Lung microvascular endothelial cell (primary cell): ENCODE measurements at regions not wholly inside any gene's neighbourhood (a gene's known extent, or its start where the extent isn't known, plus 50 kb on each side); places are given as distances from the start of the nearest gene placed in this dataset.
"Not testable (repeated sequence)": the region's sequence is repeated elsewhere in the genome, so short reads cannot be mapped to it uniquely, and the experiment has no call there.

Source experiments
- DNase-seq, 2 donors: peaks; one replicate each; pipeline versions ENCODE4 v3.0.0 to v3.0.0-alpha.2; 2010; ENCODE audit warnings: low read depth in 2 of 2

GRCh38 chr13:58985845-58986244, 1177.9 kb downstream of the DIAPH3 start:
- no peak for DNase-seq

- no peak for DNase-seq
These were observed 1174.2 kb downstream of the DIAPH3 start for GRCh38 chr13:58989556-58989955.

- no peak for DNase-seq
These were observed 1171.8 kb downstream of the DIAPH3 start for GRCh38 chr13:58991826-58992477.

GRCh38 chr13:58992478-58993042, 1171.2 kb downstream of the DIAPH3 start:
- no peak for DNase-seq

- DNase-seq = no peak
These were observed 1169.7 kb downstream of the DIAPH3 start for GRCh38 chr13:58994077-58994476.

GRCh38 chr13:58994777-58995176, 1169.0 kb downstream of the DIAPH3 start:
- DNase-seq = no peak

- DNase-seq = no peak
These were observed 1165.0 kb downstream of the DIAPH3 start for GRCh38 chr13:58998716-58999115.

GRCh38 chr13:58999851-59000250, 1163.9 kb downstream of the DIAPH3 start:
- no peak for DNase-seq

- DNase-seq = no peak
These were observed 1163.0 kb downstream of the DIAPH3 start for GRCh38 chr13:59000770-59001169.

- DNase-seq = no peak
These were observed 1151.0 kb downstream of the DIAPH3 start for GRCh38 chr13:59012731-59013130.

GRCh38 chr13:59016250-59016649, 1147.5 kb downstream of the DIAPH3 start:
- no peak for DNase-seq

GRCh38 chr13:59024434-59024833, 1139.3 kb downstream of the DIAPH3 start:
- no peak for DNase-seq

- no peak for DNase-seq
These were observed 1129.5 kb downstream of the DIAPH3 start for GRCh38 chr13:59034198-59034597.

GRCh38 chr13:59038824-59039223, 1124.9 kb downstream of the DIAPH3 start:
- DNase-seq = no peak

- no peak for DNase-seq
These were observed 1120.7 kb downstream of the DIAPH3 start for GRCh38 chr13:59043016-59043415.

- DNase-seq = no peak
These were observed 1116.2 kb downstream of the DIAPH3 start for GRCh38 chr13:59047546-59047945.

GRCh38 chr13:59061621-59062020, 1102.1 kb downstream of the DIAPH3 start:
- DNase-seq = no peak

- DNase-seq = no peak
These were observed 1099.7 kb downstream of the DIAPH3 start for GRCh38 chr13:59064042-59064441.

GRCh38 chr13:59076386-59076785, 1087.3 kb downstream of the DIAPH3 start:
- DNase-seq = not testable (repeated sequence)

- DNase-seq = no peak
These were observed 1077.6 kb downstream of the DIAPH3 start for GRCh38 chr13:59086147-59086546.

- DNase-seq = peak; percentile 3 to 53
These were observed 1075.0 kb downstream of the DIAPH3 start for GRCh38 chr13:59088716-59089115.

GRCh38 chr13:59094181-59094580, 1069.5 kb downstream of the DIAPH3 start:
- DNase-seq = peak; percentile 3 to 4

GRCh38 chr13:59099182-59099974, 1064.3 kb downstream of the DIAPH3 start:
- DNase-seq = peak in 1 of 2 donors; percentile 48
